ENCODE measurements at regions not wholly inside any gene's neighbourhood (a gene's known extent, or its start where the extent isn't known, plus 50 kb on each side); places are given as distances from the start of the nearest gene placed in this dataset.

- no peak overlapping the region for H2AFZ ChIP-seq (ENCODE audit: low read depth)
- H3K4me2 ChIP-seq = no peak overlapping the region
- H3K79me2 ChIP-seq (ENCODE audit: insufficient read depth, low read depth) = no peaks in the 10 kb centered on the region
- no peak for TF ChIP-seq CTCF (conservative IDR thresholded peaks at IDR 0.05; ENCODE audit: low read depth, low read length)
- H3K4me3 ChIP-seq (IDR thresholded peaks at IDR 0.05; ENCODE audit: insufficient read depth, low read depth, low read length) = no peak overlapping the region
- H3K36me3 ChIP-seq (ENCODE audit: insufficient read depth) = no peaks in the 10 kb centered on the region
- H3K27me3 ChIP-seq (ENCODE audit: insufficient read depth, low read depth) = no peaks in the 10 kb centered on the region
- no peaks in the 10 kb centered on the region for H3K4me1 ChIP-seq (ENCODE audit: low read depth, poor library complexity, severe bottlenecking)
- H4K20me1 ChIP-seq (ENCODE audit: insufficient read depth) = no peaks in the 10 kb centered on the region
- no peak overlapping the region for H3K9ac ChIP-seq
- H3K27ac ChIP-seq = no peak overlapping the region
Observed at GRCh38 chr9:79286992-79287707, 284.6 kb upstream of the TLE4 start.

GRCh38 chr9:79287708-79288290 is 284.0 kb upstream of the TLE4 start:
- TF ChIP-seq CTCF (conservative IDR thresholded peaks at IDR 0.05; ENCODE audit: low read depth, low read length) = no peak
- Histone ChIP-seq H3K4me2 (no peak overlapping the region), H3K36me3 (ENCODE audit: insufficient read depth) (no peaks in the 10 kb centered on the region), H3K27ac (no peak overlapping the region), H3K4me3 (IDR thresholded peaks at IDR 0.05; ENCODE audit: insufficient read depth, low read depth, low read length) (no peak overlapping the region), H3K27me3 (ENCODE audit: insufficient read depth, low read depth) (no peaks in the 10 kb centered on the region), H3K79me2 (ENCODE audit: insufficient read depth, low read depth) (no peaks in the 10 kb centered on the region), H4K20me1 (ENCODE audit: insufficient read depth) (no peaks in the 10 kb centered on the region), H3K4me1 (ENCODE audit: low read depth, poor library complexity, severe bottlenecking) (no peaks in the 10 kb centered on the region), H2AFZ (ENCODE audit: low read depth) (no peak overlapping the region), H3K9ac (no peak overlapping the region)

GRCh38 chr9:79289856-79290255 is 281.9 kb upstream of the TLE4 start:
- no peak overlapping the region for H2AFZ ChIP-seq (ENCODE audit: low read depth)
- H3K27me3 ChIP-seq (ENCODE audit: insufficient read depth, low read depth) = no peaks in the 10 kb centered on the region
- H3K9ac ChIP-seq = no peak overlapping the region
- no peaks in the 10 kb centered on the region for H4K20me1 ChIP-seq (ENCODE audit: insufficient read depth)
- no peak for TF ChIP-seq CTCF (conservative IDR thresholded peaks at IDR 0.05; ENCODE audit: low read depth, low read length)
- H3K36me3 ChIP-seq (ENCODE audit: insufficient read depth) = no peaks in the 10 kb centered on the region
- no peak overlapping the region for H3K4me2 ChIP-seq
- no peaks in the 10 kb centered on the region for H3K79me2 ChIP-seq (ENCODE audit: insufficient read depth, low read depth)
- H3K4me3 ChIP-seq (IDR thresholded peaks at IDR 0.05; ENCODE audit: insufficient read depth, low read depth, low read length) = no peak overlapping the region
- H3K4me1 ChIP-seq (ENCODE audit: low read depth, poor library complexity, severe bottlenecking) = no peaks in the 10 kb centered on the region
- no peak overlapping the region for H3K27ac ChIP-seq

GRCh38 chr9:79292731-79293280 is 279.0 kb upstream of the TLE4 start:
- H3K4me2 ChIP-seq = no peak overlapping the region
- H3K9ac ChIP-seq = no peak overlapping the region
- no peaks in the 10 kb centered on the region for H3K36me3 ChIP-seq (ENCODE audit: insufficient read depth)
- H3K79me2 ChIP-seq (ENCODE audit: insufficient read depth, low read depth) = no peaks in the 10 kb centered on the region
- H3K4me3 ChIP-seq (IDR thresholded peaks at IDR 0.05; ENCODE audit: insufficient read depth, low read depth, low read length) = no peak overlapping the region
- H3K4me1 ChIP-seq (ENCODE audit: low read depth, poor library complexity, severe bottlenecking) = no peaks in the 10 kb centered on the region
- H2AFZ ChIP-seq (ENCODE audit: low read depth) = no peak overlapping the region
- no peaks in the 10 kb centered on the region for H3K27me3 ChIP-seq (ENCODE audit: insufficient read depth, low read depth)
- no peaks in the 10 kb centered on the region for H4K20me1 ChIP-seq (ENCODE audit: insufficient read depth)
- TF ChIP-seq CTCF (conservative IDR thresholded peaks at IDR 0.05; ENCODE audit: low read depth, low read length) = no peak
- no peak overlapping the region for H3K27ac ChIP-seq

All from KMS-11 (cell line).